ENCODE measurements at regions not wholly inside any gene's neighbourhood (a gene's known extent, or its start where the extent isn't known, plus 50 kb on each side); places are given as distances from the start of the nearest gene placed in this dataset.

GRCh38 chr5:168151041-168151440 lies 140.4 kb upstream of the WWC1 start (continued):
- no peak for TF ChIP-seq YBX1 (IDR thresholded peaks at IDR 0.05)
- peak; percentile 60 for TF ChIP-seq ATF7 (IDR thresholded peaks at IDR 0.05; ENCODE audit: low read depth)
- peak; percentile 91; the same call in 1 of the 2 replicates for TF ChIP-seq FOXM1 (IDR thresholded peaks at IDR 0.05; ENCODE audit: low read depth, low read length)
- no peak for TF ChIP-seq POU2F2 (IDR thresholded peaks at IDR 0.05; ENCODE audit: borderline replicate concordance, low read depth, low read length)
- no peak for TF ChIP-seq MAX (IDR thresholded peaks at IDR 0.05; ENCODE audit: low read depth, low read length)
- 0 out of 2 replicates have a peak, but pooled peaks have one; percentile 25 for TF ChIP-seq PML (IDR thresholded peaks at IDR 0.05; ENCODE audit: low read length)
- peak; percentile 41; the same call in 1 of the 2 replicates for TF ChIP-seq GABPA (IDR thresholded peaks at IDR 0.05; ENCODE audit: low read depth)
- peak; percentile 88 for TF ChIP-seq JUNB (IDR thresholded peaks at IDR 0.05)
- TF ChIP-seq ZBED1 (IDR thresholded peaks at IDR 0.05; ENCODE audit: borderline replicate concordance): peak; percentile 84; the same call in 1 of the 2 replicates
- TF ChIP-seq TAF1 (IDR thresholded peaks at IDR 0.05; ENCODE audit: borderline replicate concordance, low read depth, low read length): no peak
- peak; percentile 97 for TF ChIP-seq CREM (IDR thresholded peaks at IDR 0.05; ENCODE audit: low read depth)
- TF ChIP-seq FOS (IDR thresholded peaks at IDR 0.05; ENCODE audit: borderline replicate concordance, extremely low read depth, insufficient read length): no peak

GRCh38 chr5:168152660-168153059 lies 138.8 kb upstream of the WWC1 start:
- H3K36me3 ChIP-seq (ENCODE audit: control insufficient read depth in 2 of 2, insufficient read depth in 2 of 2, low read length in 1 of 2): no peaks in the 10 kb centered on the region
- H3K4me1 ChIP-seq (ENCODE audit: control insufficient read depth, insufficient read depth, low read length): no peaks in the 10 kb centered on the region
- H3K9ac ChIP-seq (ENCODE audit: control insufficient read depth, insufficient read depth, low read length): no peak overlapping the region
- 22% methylated on average over 3 of the region's 3 CpGs for WGBS (ENCODE audit: insufficient coverage, insufficient replicate concordance, low lambda C conversion rate, missing lambda C conversion rate)
- SMC1A ChIA-PET (ENCODE audit: uncharacterized antibody, unreplicated experiment): interaction anchor here (0.7 to 1.0 kb wide), 4 partner anchors 13 to 42 kb away, joined by 3 read pairs; no protein-coding TSS in a partner anchor
- no peak overlapping the region for H3K27ac ChIP-seq (ENCODE audit: control insufficient read depth, insufficient read depth)
- RAD21 ChIA-PET (ENCODE audit: unreplicated experiment): interaction anchor here (1.3 kb wide), 1 partner anchor 68 kb away, joined by 3 read pairs; no protein-coding TSS in a partner anchor
- no TSS peak for BruUV-seq (replicated peaks)
- FAIRE-seq (no peak), ATAC-seq (peak; percentile 84), DNase-seq (ENCODE audit: low read depth, low spot score) (no peak)
- no peaks in the 10 kb centered on the region for H3K79me2 ChIP-seq (ENCODE audit: control insufficient read depth, insufficient read depth, low read length)
- CTCF ChIA-PET: interaction anchor here (0.6 kb wide), 1 partner anchor 117 kb away, joined by 3 read pairs; no protein-coding TSS in a partner anchor
- no peak overlapping the region for H3K4me3 ChIP-seq
- H3K9me3 ChIP-seq (replicated peaks; ENCODE audit: control insufficient read depth, insufficient read depth, low read length): no peaks in the 10 kb centered on the region
- in situ Hi-C loops (cut with MboI) (no loop called here), intact Hi-C loops (cut with micrococcal nuclease; ENCODE audit: unreplicated experiment) (no loop called here)
- POLR2A ChIA-PET: no interaction called here
- H3K4me2 ChIP-seq (ENCODE audit: control insufficient read depth, insufficient read depth): no peak overlapping the region
- H4K20me1 ChIP-seq (ENCODE audit: control insufficient read depth, insufficient read depth): no peaks in the 10 kb centered on the region
- no peak overlapping the region for H2AFZ ChIP-seq (ENCODE audit: control insufficient read depth, low read depth, low read length)
- TF ChIP-seq CREM (IDR thresholded peaks at IDR 0.05; ENCODE audit: low read depth): 0 out of 2 replicates have a peak, but pooled peaks have one; percentile 32
- 0 out of 4 replicates have a peak, but pooled peaks of 1 of the 2 experiments have one; percentile 12 for TF ChIP-seq IKZF2 (IDR thresholded peaks at IDR 0.05)
- peak; percentile 17; the same call in 1 of the 2 replicates for TF ChIP-seq SPI1 (IDR thresholded peaks at IDR 0.05; ENCODE audit: borderline replicate concordance, insufficient read depth, low read depth, low read length)
- peak; percentile 46; the same call in 1 of the 2 replicates for TF ChIP-seq RUNX3 (IDR thresholded peaks at IDR 0.05; ENCODE audit: low read length)
- no peak for TF ChIP-seq PAX5 (IDR thresholded peaks at IDR 0.05; ENCODE audit: borderline replicate concordance, low read depth, low read length)
- no peaks in the 10 kb centered on the region; a peak in 2 of 4 replicates for H3K27me3 ChIP-seq (replicated peaks in 1 of 2; ENCODE audit: control insufficient read depth in 2 of 2, insufficient read depth in 2 of 2, low read length in 1 of 2)

Measured in GM12878 (cell line).